OCI-LY3 (cell line): ENCODE measurements at regions not wholly inside any gene's neighbourhood (a gene's known extent, or its start where the extent isn't known, plus 50 kb on each side); places are given as distances from the start of the nearest gene placed in this dataset.

Experiments used
- H2AFZ ChIP-seq: fragments of 200-600, 300-600 bp; shearing (Covaris generic); 2 replicates; pipeline ENCODE4 v1.6.0; 2014; ENCODE audit warnings: antibody characterized with exemption, low read depth, low read length
- H3K27ac ChIP-seq: fragments of 200-600, 300-600 bp; sonication (generic); 2 replicates; pipeline ENCODE4 v1.5.1; 2014; ENCODE audit warnings: mild to moderate bottlenecking, low read length, moderate library complexity, mixed read lengths
- H3K27me3 ChIP-seq: fragments of 200-600, 300-600 bp; sonication (generic); 2 replicates; pipeline ENCODE4 v1.6.1; 2014; ENCODE audit warnings: low read depth, low read length, mixed read lengths
- H3K36me3 ChIP-seq: fragments of 200-600, 300-600 bp; sonication (generic); replicated peaks from 2 replicates; pipeline ENCODE3; 2014; ENCODE audit warnings: low read depth, low read length, mixed read lengths
- H3K4me1 ChIP-seq: fragments of 300-600, 200-600 bp; sonication (generic); 2 replicates; pipeline ENCODE4 v1.6.1; 2014; ENCODE audit warnings: low read length, mixed read lengths
- H3K4me2 ChIP-seq: fragments of 200-600, 300-600 bp; sonication (generic); 2 replicates; pipeline ENCODE4 v1.6.1; 2014; ENCODE audit warnings: low read length, mixed read lengths
- H3K4me3 ChIP-seq: fragments of 300-600, 200-600 bp; sonication (generic); 2 replicates; pipeline ENCODE4 v1.5.1; 2014; ENCODE audit warnings: antibody characterized with exemption, mild to moderate bottlenecking, low read length, moderate library complexity
- H3K79me2 ChIP-seq: fragments of 300-600, 200-600 bp; shearing (Covaris generic); 2 replicates; pipeline ENCODE4 v1.6.1; 2014; ENCODE audit warnings: mild to moderate bottlenecking, low read length, mixed read lengths
- H3K9ac ChIP-seq: fragments of 300-600, 200-600 bp; shearing (Covaris generic); 2 replicates; pipeline ENCODE4 v1.6.0; 2014; ENCODE audit warnings: mild to moderate bottlenecking, low read length, moderate library complexity
- H3K9me3 ChIP-seq: fragments of 200-600, 300-600 bp; shearing (Covaris generic); 2 replicates; pipeline ENCODE4 v1.6.1; 2014; ENCODE audit warnings: low read length, mixed read lengths; ENCODE audit not compliant: insufficient read depth
- H4K20me1 ChIP-seq: fragments of 200-600, 300-600 bp; sonication (generic); 2 replicates; pipeline ENCODE4 v1.6.1; 2016; ENCODE audit warnings: low read length, mixed read lengths; ENCODE audit not compliant: insufficient read depth
- CTCF ChIP-seq: fragments of 200-600, 300-600 bp; sonication (generic); IDR thresholded peaks from 2 replicates; pipeline ENCODE4 v1.5.1; 2014; ENCODE audit warnings: antibody characterized with exemption, low read length, low read depth
- EZH2phosphoT487 ChIP-seq: fragments of 200-600 bp; shearing (Covaris generic); IDR thresholded peaks from 2 replicates; pipeline ENCODE4 v1.6.1; 2018; ENCODE audit warnings: antibody characterized with exemption, mixed run types, low read depth

GRCh38 chr1:244218220-244218619, 167.1 kb downstream of the ZBTB18 start:
- Histone ChIP-seq H3K27ac (no peak overlapping the region), H3K4me2 (no peak overlapping the region), H3K36me3 (no peaks in the 10 kb centered on the region), H3K79me2 (no peaks in the 10 kb centered on the region), H3K4me3 (no peak overlapping the region), H3K4me1 (no peaks in the 10 kb centered on the region), H2AFZ (no peak overlapping the region), H3K9me3 (no peaks in the 10 kb centered on the region), H3K9ac (no peak overlapping the region), H3K27me3 (peaks cover 49% of the 10 kb centered on the region), H4K20me1 (no peaks in the 10 kb centered on the region)
- TF ChIP-seq EZH2phosphoT487: no peak
- no peak for TF ChIP-seq CTCF

GRCh38 chr1:244219149-244219548, 168.1 kb downstream of the ZBTB18 start:
- Histone ChIP-seq H3K27me3 (peaks cover 52% of the 10 kb centered on the region), H3K9me3 (no peaks in the 10 kb centered on the region), H3K4me2 (no peak overlapping the region), H4K20me1 (no peaks in the 10 kb centered on the region), H3K79me2 (no peaks in the 10 kb centered on the region), H3K27ac (no peak overlapping the region), H3K4me3 (no peak overlapping the region), H2AFZ (no peak overlapping the region), H3K36me3 (no peaks in the 10 kb centered on the region), H3K9ac (no peak overlapping the region), H3K4me1 (no peaks in the 10 kb centered on the region)
- TF ChIP-seq EZH2phosphoT487: no peak
- no peak for TF ChIP-seq CTCF

GRCh38 chr1:244219802-244220201, 168.7 kb downstream of the ZBTB18 start:
- H2AFZ ChIP-seq: no peak overlapping the region
- no peak overlapping the region for H3K27ac ChIP-seq
- H3K79me2 ChIP-seq: no peaks in the 10 kb centered on the region
- no peaks in the 10 kb centered on the region for H4K20me1 ChIP-seq
- TF ChIP-seq CTCF (no peak), EZH2phosphoT487 (no peak)
- no peaks in the 10 kb centered on the region for H3K9me3 ChIP-seq
- no peaks in the 10 kb centered on the region for H3K36me3 ChIP-seq
- H3K9ac ChIP-seq: no peak overlapping the region
- H3K4me2 ChIP-seq: no peak overlapping the region
- H3K4me3 ChIP-seq: no peak overlapping the region
- H3K27me3 ChIP-seq: peaks cover 52% of the 10 kb centered on the region
- H3K4me1 ChIP-seq: no peaks in the 10 kb centered on the region

DNA sequence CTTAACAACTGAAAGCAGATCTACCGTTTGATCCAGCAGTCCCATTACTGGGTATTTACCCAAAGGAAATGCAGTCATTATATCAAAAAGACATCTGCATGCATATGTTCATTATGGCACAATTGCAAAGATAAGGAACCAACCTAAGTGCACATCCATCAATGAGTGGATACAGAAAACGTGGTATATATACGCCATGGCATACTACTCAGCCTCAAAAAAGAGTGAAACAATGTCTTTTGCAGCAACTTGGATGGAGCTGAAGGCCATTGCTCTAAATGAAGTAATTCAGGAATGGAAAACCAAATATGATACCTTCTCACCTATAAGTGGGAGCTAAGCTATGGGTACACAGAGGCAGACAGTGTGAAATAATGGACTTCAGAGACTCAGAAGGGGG, 169.3 kb downstream of the ZBTB18 start:
- no peaks in the 10 kb centered on the region for H3K4me1 ChIP-seq
- H3K9ac ChIP-seq: no peak overlapping the region
- H3K27me3 ChIP-seq: peaks cover 52% of the 10 kb centered on the region
- H2AFZ ChIP-seq: no peak overlapping the region
- no peak for TF ChIP-seq CTCF
- no peak for TF ChIP-seq EZH2phosphoT487
- no peaks in the 10 kb centered on the region for H3K79me2 ChIP-seq
- no peaks in the 10 kb centered on the region for H3K36me3 ChIP-seq
- no peaks in the 10 kb centered on the region for H3K9me3 ChIP-seq
- no peak overlapping the region for H3K27ac ChIP-seq
- no peak overlapping the region for H3K4me3 ChIP-seq
- no peaks in the 10 kb centered on the region for H4K20me1 ChIP-seq
- H3K4me2 ChIP-seq: no peak overlapping the region
